H1 (cell line): ENCODE measurements at regions not wholly inside any gene's neighbourhood (a gene's known extent, or its start where the extent isn't known, plus 50 kb on each side); places are given as distances from the start of the nearest gene placed in this dataset.

Experiments
- CTCF ChIA-PET: fragments of 300-600 bp; sonication (Branson Sonifier 250); formaldehyde crosslinking; loops from one replicate; lab custom pipeline; 2021; ENCODE audit not compliant: partially characterized antibody; lab: Charles Lee
- POLR2A ChIA-PET: fragments of 300-600 bp; sonication (Branson Sonifier 250); formaldehyde crosslinking; loops from one replicate; lab custom pipeline; 2021; ENCODE audit warnings: inconsistent platforms; ENCODE audit not compliant: partially characterized antibody; lab: Charles Lee
- DNase-seq, 2 experiments: peaks; one replicate each; pipeline versions ENCODE4 v3.0.0 to v3.0.0-alpha.2; 2010 to 2022; ENCODE audit warnings: low spot score in 2 of 2, low read depth in 1 of 2, mixed read lengths in 1 of 2
- FAIRE-seq: peaks from 2 replicates; lab custom pipeline; 2011; peaks lifted over from hg19 to GRCh38; lab: Jason Lieb, UNC
- H2AFZ ChIP-seq: 2 replicates; pipeline ENCODE4 v1.8.1; 2012; ENCODE audit warnings: low read length, inconsistent platforms
- H2AK5ac ChIP-seq: 2 replicates; pipeline ENCODE4 v1.6.1; 2013; ENCODE audit warnings: low read depth, low read length
- H2BK120ac ChIP-seq: replicated peaks from 2 replicates; pipeline ENCODE3; 2013; ENCODE audit warnings: low read depth, low read length, inconsistent platforms
- H2BK12ac ChIP-seq: 2 replicates; pipeline ENCODE4 v1.6.1; 2013; ENCODE audit warnings: low read depth, low read length
- H2BK15ac ChIP-seq: 2 replicates; pipeline ENCODE4 v1.6.1; 2013; ENCODE audit warnings: low read length
- H2BK20ac ChIP-seq: 2 replicates; pipeline ENCODE4 v1.6.1; 2013; ENCODE audit warnings: low read length
- H2BK5ac ChIP-seq: 2 replicates; pipeline ENCODE4 v1.6.1; 2013; ENCODE audit warnings: low read depth, low read length
- H3K14ac ChIP-seq: 2 replicates; pipeline ENCODE4 v1.6.1; 2013; ENCODE audit warnings: inconsistent platforms; ENCODE audit not compliant: insufficient read length
- H3K18ac ChIP-seq: 2 replicates; pipeline ENCODE4 v1.6.1; 2013; ENCODE audit warnings: low read length; ENCODE audit errors: extremely low read depth
- H3K23ac ChIP-seq: 2 replicates; pipeline ENCODE4 v1.6.1; 2013; ENCODE audit warnings: inconsistent platforms; ENCODE audit not compliant: insufficient read length
- H3K23me2 ChIP-seq: 2 replicates; pipeline ENCODE4 v1.6.1; 2013; ENCODE audit warnings: low read depth, low read length
- H3K27ac ChIP-seq: 2 replicates; pipeline ENCODE4 v1.6.1; 2011; ENCODE audit warnings: low read depth, low read length, inconsistent platforms
- H3K27me3 ChIP-seq, 4 experiments: replicated peaks in 1 of 4; 1 replicate in 1 of 4; 2 replicates in 3 of 4; pipeline versions ENCODE4 v1.6.1 to v1.8.1; 2011 to 2013; ENCODE audit warnings: low read length in 3 of 4, mild to moderate bottlenecking in 3 of 4, inconsistent platforms in 2 of 4, mixed read lengths in 2 of 4, moderate library complexity in 1 of 4; ENCODE audit not compliant: control insufficient read depth in 3 of 4, insufficient read depth in 3 of 4; ENCODE audit errors: extremely low read depth in 1 of 4
- H3K36me3 ChIP-seq, 4 experiments: 2 replicates each; pipeline versions ENCODE4 v1.6.1 to v1.8.1; 2011 to 2013; ENCODE audit warnings: mild to moderate bottlenecking in 4 of 4, low read length in 3 of 4, moderate library complexity in 2 of 4, control low read depth in 1 of 4, inconsistent platforms in 1 of 4; ENCODE audit not compliant: insufficient read depth in 4 of 4, control insufficient read depth in 2 of 4
- H3K4ac ChIP-seq: replicated peaks from 2 replicates; pipeline ENCODE3; 2013; ENCODE audit warnings: low read length, low read depth, mixed read lengths, inconsistent platforms; ENCODE audit not compliant: insufficient read length
- H3K4me1 ChIP-seq, 4 experiments: replicated peaks in 1 of 4; 1 replicate in 1 of 4; 2 replicates in 3 of 4; pipeline versions ENCODE4 v1.6.1 to v1.8.1; 2011 to 2013; ENCODE audit warnings: low read length in 3 of 4, inconsistent platforms in 2 of 4, mixed read lengths in 1 of 4; ENCODE audit not compliant: insufficient read depth in 4 of 4, control insufficient read depth in 3 of 4
- H3K4me2 ChIP-seq, 2 experiments: 2 replicates each; pipeline versions ENCODE4 v1.6.1 to v1.8.1; 2011 to 2013; ENCODE audit warnings: low read depth in 2 of 2, low read length in 2 of 2, control low read depth in 1 of 2, inconsistent platforms in 1 of 2, mild to moderate bottlenecking in 1 of 2; ENCODE audit not compliant: insufficient read depth in 1 of 2
- H3K4me3 ChIP-seq, 4 experiments: fragments of 200-600, 300-600 bp in 1 of 4; sonication (generic), shearing (Covaris generic), sonication (Bioruptor Twin) in 1 of 4; 2 replicates each; pipeline versions ENCODE4 v1.5.1 to v1.8.1; 2011 to 2016; ENCODE audit warnings: low read length in 4 of 4, low read depth in 3 of 4, control low read depth in 2 of 4, inconsistent platforms in 2 of 4, mild to moderate bottlenecking in 2 of 4, mixed read lengths in 1 of 4, moderate library complexity in 1 of 4; ENCODE audit not compliant: insufficient read depth in 2 of 4; ENCODE audit errors: extremely low read depth in 1 of 4
- H3K56ac ChIP-seq: replicated peaks from 2 replicates; pipeline ENCODE3; 2013; ENCODE audit warnings: low read depth, mild to moderate bottlenecking, mixed read lengths, low read length, inconsistent platforms; ENCODE audit not compliant: insufficient read length
- H3K79me1 ChIP-seq: 2 replicates; pipeline ENCODE4 v1.6.1; 2013; ENCODE audit warnings: low read depth, low read length, control low read depth
- H3K79me2 ChIP-seq, 2 experiments: 2 replicates each; pipeline versions ENCODE4 v1.6.1 to v1.8.1; 2012 to 2013; ENCODE audit warnings: low read length in 2 of 2, mild to moderate bottlenecking in 2 of 2, inconsistent platforms in 1 of 2; ENCODE audit not compliant: insufficient read depth in 2 of 2, control insufficient read depth in 1 of 2
- H3K9ac ChIP-seq, 4 experiments: replicated peaks in 1 of 4; 1 replicate in 1 of 4; 2 replicates in 3 of 4; pipeline versions ENCODE4 v1.6.1 to v1.8.1; 2011 to 2013; ENCODE audit warnings: low read depth in 3 of 4, low read length in 3 of 4, control low read depth in 2 of 4, mild to moderate bottlenecking in 2 of 4, moderate library complexity in 2 of 4, inconsistent platforms in 1 of 4; ENCODE audit errors: extremely low read depth in 1 of 4
- H3K9me3 ChIP-seq, 2 experiments: 2 replicates each; pipeline versions ENCODE4 v1.6.1 to v1.8.1; 2012 to 2013; ENCODE audit warnings: mild to moderate bottlenecking in 2 of 2, moderate library complexity in 2 of 2, control low read depth in 1 of 2, inconsistent platforms in 1 of 2, low read depth in 1 of 2, low read length in 1 of 2, mixed read lengths in 1 of 2; ENCODE audit not compliant: insufficient read depth in 2 of 2
- H4K20me1 ChIP-seq, 2 experiments: replicated peaks in 1 of 2; 2 replicates each; pipeline versions ENCODE3 to v1.8.1; 2011 to 2013; ENCODE audit warnings: inconsistent platforms in 2 of 2, low read length in 2 of 2, mild to moderate bottlenecking in 1 of 2; ENCODE audit not compliant: insufficient read depth in 2 of 2, control insufficient read depth in 1 of 2
- H4K5ac ChIP-seq: 2 replicates; pipeline ENCODE4 v1.6.1; 2013; ENCODE audit warnings: low read length, low read depth, mixed read lengths, inconsistent platforms; ENCODE audit not compliant: insufficient read length
- H4K8ac ChIP-seq: 2 replicates; pipeline ENCODE4 v1.8.0; 2013; ENCODE audit warnings: mild to moderate bottlenecking, moderate library complexity, low read length, inconsistent platforms; ENCODE audit not compliant: insufficient read depth; ENCODE audit errors: extremely low read depth
- H4K91ac ChIP-seq: replicated peaks from 2 replicates; pipeline ENCODE3; 2013; ENCODE audit warnings: low read length, mixed read lengths, inconsistent platforms; ENCODE audit not compliant: insufficient read length
- ATF2 ChIP-seq: IDR thresholded peaks from 2 replicates; pipeline ENCODE4 v1.6.1; 2012; ENCODE audit warnings: low read length, inconsistent platforms
- ATF3 ChIP-seq: IDR thresholded peaks from 2 replicates; pipeline ENCODE4 v1.6.1; 2011; ENCODE audit warnings: low read depth, mild to moderate bottlenecking, low read length; ENCODE audit not compliant: insufficient read depth
- CTBP2 ChIP-seq: IDR thresholded peaks from 2 replicates; pipeline ENCODE4 v1.7.0; 2011; ENCODE audit warnings: borderline replicate concordance, mild to moderate bottlenecking, moderate library complexity, mixed read lengths, low read length; ENCODE audit not compliant: insufficient read depth, insufficient read length
- KDM1A ChIP-seq: fragments of 200-600, 300-600 bp; sonication (generic); IDR thresholded peaks from 2 replicates; pipeline ENCODE4 v1.7.1; 2016; ENCODE audit warnings: mild to moderate bottlenecking, low read length, borderline replicate concordance
- NANOG ChIP-seq: IDR thresholded peaks from 2 replicates; pipeline ENCODE4 v1.6.1; 2011; ENCODE audit warnings: low read length, low read depth, mild to moderate bottlenecking, inconsistent platforms; ENCODE audit not compliant: insufficient read depth, poor library complexity, severe bottlenecking
- RAD21 ChIP-seq, 2 experiments: IDR thresholded peaks in 1 of 2; conservative IDR thresholded peaks in 1 of 2; 2 replicates each; pipeline ENCODE4 v1.6.1; 2011; ENCODE audit warnings: low read depth in 2 of 2, low read length in 2 of 2, improper control_type of control experiment in 1 of 2, inconsistent platforms in 1 of 2, mild to moderate bottlenecking in 1 of 2, moderate library complexity in 1 of 2
- RFX5 ChIP-seq: IDR thresholded peaks from 2 replicates; pipeline ENCODE4 v1.6.1; 2011; ENCODE audit warnings: low read depth, low read length, improper control_type of control experiment, borderline replicate concordance
- SIRT6 ChIP-seq: IDR thresholded peaks from one replicate; pipeline ENCODE4 v1.7.1; 2012; ENCODE audit warnings: low read length, inconsistent platforms
- SP4 ChIP-seq: IDR thresholded peaks from 2 replicates; pipeline ENCODE4 v1.6.1; 2012; ENCODE audit warnings: low read length, inconsistent platforms
- TBP ChIP-seq: IDR thresholded peaks from 2 replicates; pipeline ENCODE4 v1.6.1; 2011; ENCODE audit warnings: low read depth, low read length, improper control_type of control experiment
- USF2 ChIP-seq: IDR thresholded peaks from 2 replicates; pipeline ENCODE4 v1.6.1; 2011; ENCODE audit warnings: low read length, improper control_type of control experiment
- WGBS, 2 experiments: shearing (Covaris generic) in 1 of 2; methylation state at CpG; one replicate each; pipeline versions ENCODE4 v1.1.6 to v1.1.7; 2013 to 2015; ENCODE audit warnings: low lambda C conversion rate in 2 of 2, mixed read lengths in 2 of 2, inconsistent platforms in 1 of 2, low coverage in 1 of 2, missing lambda C conversion rate in 1 of 2; ENCODE audit not compliant: insufficient replicate concordance in 2 of 2, insufficient coverage in 1 of 2, insufficient read length in 1 of 2; ENCODE audit errors: extremely low coverage in 1 of 2, missing lambda C conversion rate in 1 of 2; 5-methylcytosine and 5-hydroxymethylcytosine counted together

- FAIRE-seq: no peak
These were observed 487.8 kb downstream of the PCDH17 start for GRCh38 chr13:58119351-58119750.

More at GRCh38 chr13:58119351-58119750, 487.8 kb downstream of the PCDH17 start:
- no peak overlapping the region for H3K9ac ChIP-seq
- no peak overlapping the region for H3K14ac ChIP-seq
- H2BK15ac ChIP-seq: no peak overlapping the region
- WGBS, 2 experiments: 48% methylated on average over 1 of the region's 1 CpG; no CpG with 5 or more reads in 1 of the 2 experiments
- no peak overlapping the region for H3K4ac ChIP-seq
- H4K20me1 ChIP-seq: no peaks in the 10 kb centered on the region
- H2BK120ac ChIP-seq: no peak overlapping the region
- H2AFZ ChIP-seq: no peak overlapping the region
- no peaks in the 10 kb centered on the region for H3K79me2 ChIP-seq
- H3K4me1 ChIP-seq: no peaks in the 10 kb centered on the region
- H4K91ac ChIP-seq: no peak overlapping the region
- H2BK20ac ChIP-seq: no peak overlapping the region
- no peak overlapping the region for H2BK5ac ChIP-seq
- TF ChIP-seq SP4 (no peak), ATF2 (no peak), NANOG (no peak), KDM1A (no peak), ATF3 (no peak), RAD21 (IDR thresholded peaks at IDR 0.05 in 1 of 2, conservative IDR thresholded peaks at IDR 0.05 in 1 of 2; ENCODE audit: low read depth in 2 of 2, low read length in 2 of 2) (no peak), CTBP2 (no peak), SIRT6 (no peak), RFX5 (no peak), USF2 (no peak), TBP (no peak)
- no peaks in the 10 kb centered on the region for H3K23me2 ChIP-seq
- no peak overlapping the region for H3K23ac ChIP-seq
- POLR2A ChIA-PET: no interaction called here
- no peak overlapping the region for H4K8ac ChIP-seq
- CTCF ChIA-PET: no interaction called here
- no peak overlapping the region for H2BK12ac ChIP-seq
- no peaks in the 10 kb centered on the region for H3K9me3 ChIP-seq
- no peak overlapping the region for H3K4me3 ChIP-seq
- H3K36me3 ChIP-seq: no peaks in the 10 kb centered on the region
- H3K27me3 ChIP-seq: no peaks in the 10 kb centered on the region
- no peak overlapping the region for H2AK5ac ChIP-seq
- H4K5ac ChIP-seq: no peak overlapping the region
- no peak overlapping the region for H3K27ac ChIP-seq
- no peak overlapping the region for H3K56ac ChIP-seq
- H3K79me1 ChIP-seq: no peaks in the 10 kb centered on the region
- no peak overlapping the region for H3K4me2 ChIP-seq
- no peak for DNase-seq
- H3K18ac ChIP-seq: no peak overlapping the region
